Muscle of leg (tissue), 3 donors: ENCODE measurements at regions not wholly inside any gene's neighbourhood (a gene's known extent, or its start where the extent isn't known, plus 50 kb on each side); places are given as distances from the start of the nearest gene placed in this dataset.

Experiments
- DNase-seq: peaks from one replicate; pipeline ENCODE4 v3.0.0; 2013
- H3K27ac ChIP-seq: one replicate; pipeline ENCODE4 v1.5.1; 2013; ENCODE audit warnings: mild to moderate bottlenecking, low read length, control low read depth
- H3K27me3 ChIP-seq: one replicate; pipeline ENCODE4 v1.6.1; 2013; ENCODE audit warnings: low read length; ENCODE audit not compliant: control insufficient read depth, insufficient read depth
- H3K36me3 ChIP-seq: one replicate; pipeline ENCODE4 v1.6.1; 2013; ENCODE audit warnings: low read length; ENCODE audit not compliant: control insufficient read depth, insufficient read depth
- H3K4me1 ChIP-seq: one replicate; pipeline ENCODE4 v1.6.1; 2013; ENCODE audit warnings: low read length; ENCODE audit not compliant: control insufficient read depth, insufficient read depth
- H3K4me3 ChIP-seq: one replicate; pipeline ENCODE4 v1.5.1; 2013; ENCODE audit warnings: low read length, control low read depth
- H3K9me3 ChIP-seq: replicated peaks from 2 replicates; pipeline ENCODE4 v1.6.1; 2013; ENCODE audit warnings: low read depth, low read length; ENCODE audit not compliant: control insufficient read depth
- WGBS: methylation state at CpG from one replicate; pipeline ENCODE4 v1.1.5; 2013; ENCODE audit warnings: missing lambda C conversion rate; ENCODE audit not compliant: insufficient coverage; 5-methylcytosine and 5-hydroxymethylcytosine counted together

- H3K27me3 ChIP-seq, result no peaks in the 10 kb centered on the region
- H3K36me3 ChIP-seq, result no peaks in the 10 kb centered on the region
- DNase-seq, result no peak
- 75% methylated on average over 6 of the region's 11 CpGs for WGBS
- peaks cover 2% of the 10 kb centered on the region for H3K9me3 ChIP-seq
- no peaks in the 10 kb centered on the region for H3K4me1 ChIP-seq
- no peak overlapping the region for H3K27ac ChIP-seq
- no peak overlapping the region for H3K4me3 ChIP-seq
Measured at GRCh38 chr11:127412722-127413380, 412.3 kb upstream of the KIRREL3 start.

DNA sequence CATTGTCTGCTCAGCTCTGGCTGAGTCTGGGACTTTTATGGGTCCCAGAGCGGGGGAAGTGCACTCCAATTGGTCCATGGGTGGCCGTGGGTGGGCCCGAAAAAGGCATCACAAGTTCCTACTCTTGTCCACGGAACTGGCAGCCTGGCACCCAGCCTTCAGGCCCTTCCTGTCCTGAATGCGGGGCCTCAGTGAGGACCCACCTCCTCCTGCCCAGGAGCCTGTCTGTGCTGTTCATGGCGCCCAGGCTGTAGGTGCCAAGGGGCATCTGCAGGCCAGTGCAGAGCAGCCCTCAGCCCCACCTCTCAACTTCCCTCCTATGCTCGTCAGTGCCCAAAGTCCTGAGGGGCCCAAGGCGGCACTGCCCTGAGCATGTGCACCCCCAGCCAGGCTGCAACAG is 411.7 kb upstream of the KIRREL3 start:
- Histone ChIP-seq H3K9me3 (peaks cover 2% of the 10 kb centered on the region), H3K27me3 (no peaks in the 10 kb centered on the region), H3K27ac (no peak overlapping the region), H3K4me1 (no peaks in the 10 kb centered on the region), H3K36me3 (no peaks in the 10 kb centered on the region), H3K4me3 (no peak overlapping the region)
- no peak for DNase-seq
- 92% methylated on average over 7 of the region's 8 CpGs for WGBS

DNA sequence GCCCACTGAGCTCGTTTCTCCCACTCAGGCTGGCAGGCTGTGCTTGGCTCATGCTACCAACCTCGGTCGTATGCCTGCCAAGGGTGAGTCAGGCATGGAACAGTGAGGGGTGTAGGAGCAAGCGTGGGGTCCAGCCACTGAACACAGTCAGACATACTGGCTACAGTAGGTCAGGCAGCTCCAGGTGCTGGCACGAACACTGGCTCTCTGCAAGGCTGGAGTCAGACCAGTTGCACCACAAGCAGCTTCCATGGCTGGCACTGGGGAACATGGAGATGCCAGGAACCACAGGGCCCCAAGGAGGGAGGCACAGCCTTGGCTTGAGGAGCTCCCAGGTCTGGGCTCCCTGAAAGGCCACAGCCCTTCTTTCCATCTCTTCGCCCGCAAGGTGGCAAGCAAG is 410.7 kb upstream of the KIRREL3 start:
- Histone ChIP-seq H3K27me3 (no peaks in the 10 kb centered on the region), H3K9me3 (peaks cover 2% of the 10 kb centered on the region), H3K4me1 (no peaks in the 10 kb centered on the region), H3K36me3 (no peaks in the 10 kb centered on the region), H3K4me3 (no peak overlapping the region), H3K27ac (no peak overlapping the region)
- WGBS, result 93% methylated on average over 6 of the region's 7 CpGs
- DNase-seq, result no peak

- H3K4me1 ChIP-seq, result no peaks in the 10 kb centered on the region
- H3K27me3 ChIP-seq, result no peaks in the 10 kb centered on the region
- no peaks in the 10 kb centered on the region for H3K9me3 ChIP-seq
- H3K4me3 ChIP-seq, result no peak overlapping the region
- no peak overlapping the region for H3K27ac ChIP-seq
- no peak for DNase-seq
- 100% methylated on average over 2 of the region's 5 CpGs for WGBS
- no peaks in the 10 kb centered on the region for H3K36me3 ChIP-seq
Measured at GRCh38 chr11:127395034-127395433, 394.5 kb upstream of the KIRREL3 start.

DNA sequence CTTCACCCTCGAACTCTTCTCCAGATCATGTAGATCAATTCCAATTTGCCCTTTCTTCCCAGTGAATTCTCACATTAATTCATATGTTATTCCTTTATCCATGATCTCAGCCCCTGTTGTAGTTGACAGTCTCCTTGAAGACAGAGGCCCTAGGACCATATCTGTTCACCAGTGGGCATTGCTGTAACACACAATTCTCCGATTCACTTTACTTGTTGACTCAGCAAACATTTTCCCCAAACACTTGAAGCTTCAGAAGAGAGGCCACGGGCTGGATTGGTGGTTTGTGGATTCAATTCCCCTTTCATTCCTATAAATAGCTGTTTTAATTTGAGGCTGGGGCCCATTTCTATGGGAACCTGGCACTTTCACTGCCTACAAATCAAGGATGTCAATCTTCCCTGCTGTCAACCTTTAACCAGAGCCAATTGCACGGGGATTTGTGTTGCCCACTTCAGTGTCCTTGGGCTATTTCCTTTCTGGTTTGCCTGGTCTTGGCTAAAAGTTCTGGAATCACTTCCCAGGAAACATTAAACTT is 393.0 kb upstream of the KIRREL3 start:
- H3K27ac ChIP-seq, result no peak overlapping the region
- H3K36me3 ChIP-seq, result no peaks in the 10 kb centered on the region
- 77% methylated on average over 2 of the region's 4 CpGs for WGBS
- no peaks in the 10 kb centered on the region for H3K9me3 ChIP-seq
- no peaks in the 10 kb centered on the region for H3K27me3 ChIP-seq
- no peak overlapping the region for H3K4me3 ChIP-seq
- no peaks in the 10 kb centered on the region for H3K4me1 ChIP-seq
- DNase-seq, result no peak

DNA sequence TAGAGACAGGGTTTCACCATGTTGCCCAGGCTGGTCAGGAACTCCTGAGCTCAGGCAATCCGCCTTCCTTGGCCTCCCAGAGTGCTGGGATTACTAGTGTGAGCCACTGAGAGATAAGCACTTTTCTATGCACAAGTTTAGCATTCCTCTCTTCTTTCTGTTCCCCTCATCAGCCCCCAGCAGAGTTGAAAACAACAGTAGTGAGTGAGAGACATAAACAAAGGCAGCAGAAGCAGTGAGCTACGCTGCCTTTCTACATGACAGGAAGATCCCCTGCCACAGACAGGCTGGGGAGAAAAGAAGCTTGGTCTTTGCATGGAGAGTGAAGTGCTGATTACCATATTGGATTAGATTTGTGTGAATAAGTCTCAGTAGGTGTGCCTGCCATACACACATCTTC is 392.0 kb upstream of the KIRREL3 start:
- H3K4me3 ChIP-seq, result no peak overlapping the region
- H3K27me3 ChIP-seq, result no peaks in the 10 kb centered on the region
- H3K36me3 ChIP-seq, result no peaks in the 10 kb centered on the region
- no peak for DNase-seq
- no peaks in the 10 kb centered on the region for H3K4me1 ChIP-seq
- no peaks in the 10 kb centered on the region for H3K9me3 ChIP-seq
- no peak overlapping the region for H3K27ac ChIP-seq
- no CpG with 5 or more reads among the region's 2 CpGs for WGBS

DNA sequence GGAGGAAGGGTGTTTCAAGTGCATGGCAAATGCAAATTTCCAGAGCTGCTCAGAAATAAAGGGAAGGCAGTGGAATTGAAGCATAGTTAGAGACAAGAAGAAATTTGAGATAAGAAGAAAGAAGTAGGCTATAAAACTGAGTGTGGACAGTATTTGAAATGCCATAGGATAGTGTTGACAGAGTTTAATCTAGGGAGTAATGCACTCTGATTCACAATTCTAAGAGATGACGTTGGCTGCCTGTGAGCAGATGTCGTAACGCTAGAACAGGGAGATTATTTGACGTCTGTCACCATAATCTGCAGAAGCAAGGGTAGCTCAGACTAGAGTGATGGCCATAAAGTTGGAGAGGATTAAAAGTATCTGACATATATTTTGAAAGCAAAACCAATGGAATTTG is 389.9 kb upstream of the KIRREL3 start:
- DNase-seq, result no peak
- H3K9me3 ChIP-seq, result no peaks in the 10 kb centered on the region
- no peak overlapping the region for H3K27ac ChIP-seq
- no peaks in the 10 kb centered on the region for H3K4me1 ChIP-seq
- H3K4me3 ChIP-seq, result no peak overlapping the region
- WGBS, result 60% methylated on average over 4 of the region's 4 CpGs
- no peaks in the 10 kb centered on the region for H3K36me3 ChIP-seq
- H3K27me3 ChIP-seq, result no peaks in the 10 kb centered on the region

- H3K27ac ChIP-seq, result no peak overlapping the region
- H3K4me3 ChIP-seq, result no peak overlapping the region
- WGBS, result 87% methylated on average over 9 of the region's 10 CpGs
- peaks cover 7% of the 10 kb centered on the region for H3K4me1 ChIP-seq
- no peaks in the 10 kb centered on the region for H3K27me3 ChIP-seq
- no peaks in the 10 kb centered on the region for H3K36me3 ChIP-seq
- peak; percentile 59 for DNase-seq
- H3K9me3 ChIP-seq, result no peaks in the 10 kb centered on the region
Measured at GRCh38 chr11:127385071-127385470, 384.5 kb upstream of the KIRREL3 start.

DNA sequence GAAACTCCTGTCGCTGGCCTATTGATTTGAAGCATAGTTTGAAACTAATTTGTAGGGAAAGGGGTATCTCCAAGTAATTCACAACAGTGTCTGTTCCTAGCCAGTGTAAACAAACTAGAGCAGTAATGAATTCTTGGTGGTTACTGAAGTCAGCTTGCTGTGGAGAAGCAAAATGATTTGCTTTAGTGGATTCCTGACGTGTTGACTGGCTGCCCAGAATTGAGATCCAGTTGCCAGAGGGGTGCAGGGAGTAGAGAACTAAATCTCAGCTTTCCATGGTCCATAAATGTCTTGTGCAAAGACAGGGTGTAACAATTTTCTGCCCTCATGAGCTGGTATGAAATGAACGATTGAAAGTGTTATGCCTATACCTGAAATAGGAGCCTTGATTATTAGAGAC is 382.5 kb upstream of the KIRREL3 start:
- Histone ChIP-seq H3K9me3 (no peaks in the 10 kb centered on the region), H3K27me3 (no peaks in the 10 kb centered on the region), H3K4me3 (no peak overlapping the region), H3K4me1 (peaks cover 7% of the 10 kb centered on the region), H3K36me3 (no peaks in the 10 kb centered on the region), H3K27ac (no peak overlapping the region)
- WGBS, result 50% methylated on average over 1 of the region's 3 CpGs
- peak; percentile 47 for DNase-seq

DNA sequence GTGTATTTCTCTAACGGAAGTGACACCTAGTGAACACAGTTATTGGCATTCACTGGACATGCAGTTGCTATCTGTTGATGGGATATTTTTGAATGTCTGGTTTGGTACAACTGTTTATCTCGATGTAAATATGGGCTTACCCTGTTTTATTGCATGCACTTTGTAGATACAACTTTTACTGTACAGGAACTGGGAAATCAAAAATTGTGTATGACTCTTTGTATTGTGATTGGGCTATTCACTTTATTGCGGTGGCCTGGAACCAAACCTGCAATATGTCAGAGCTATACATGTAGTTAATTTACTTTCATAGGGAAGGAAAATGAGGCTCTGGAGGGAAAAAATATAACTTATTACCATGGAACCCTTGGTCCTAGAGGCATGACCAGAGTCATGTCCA is 380.7 kb upstream of the KIRREL3 start:
- Histone ChIP-seq H3K27ac (no peak overlapping the region), H3K36me3 (no peaks in the 10 kb centered on the region), H3K4me3 (no peak overlapping the region), H3K4me1 (peaks cover 7% of the 10 kb centered on the region), H3K27me3 (no peaks in the 10 kb centered on the region), H3K9me3 (no peaks in the 10 kb centered on the region)
- no peak for DNase-seq
- WGBS, result 100% methylated on average over 1 of the region's 3 CpGs

GRCh38 chr11:127379686-127380085 is 379.1 kb upstream of the KIRREL3 start:
- Histone ChIP-seq H3K4me1 (peaks cover 11% of the 10 kb centered on the region), H3K4me3 (no peak overlapping the region), H3K36me3 (no peaks in the 10 kb centered on the region), H3K27me3 (no peaks in the 10 kb centered on the region), H3K9me3 (no peaks in the 10 kb centered on the region), H3K27ac (no peak overlapping the region)
- no CpG with 5 or more reads among the region's 2 CpGs for WGBS
- DNase-seq, result no peak
